Stimulated activated naive B cell treated with anti-CD40 and anti-IgM and Interleukin-4, amounts not matched to agents 10 μg/mL and 1 μg/mL and 100 μg/mL, for 72 hours (primary cell): ENCODE measurements at regions not wholly inside any gene's neighbourhood (a gene's known extent, or its start where the extent isn't known, plus 50 kb on each side); places are given as distances from the start of the nearest gene placed in this dataset.

Experiments
- ATAC-seq, 2 donors: fragments of 150-1000 bp; cut with Tn5 transposase; replicated peaks; 2 replicates each; pipeline ENCODE4 v1.10.0; 2021; ENCODE audit warnings: moderate library complexity in 1 of 2
- DNase-seq: peaks from one replicate; pipeline ENCODE4 v3.0.0; 2021
- H3K27ac Mint-ChIP-seq: one replicate; pipeline ENCODE4 v1.8.0; 2022; ENCODE audit warnings: mild to moderate bottlenecking, mixed read lengths
- H3K27me3 Mint-ChIP-seq, 2 donors: one replicate each; pipeline ENCODE4 v1.8.0; 2022; ENCODE audit warnings: mixed read lengths in 2 of 2
- H3K36me3 Mint-ChIP-seq, 2 donors: one replicate each; pipeline ENCODE4 v1.8.0; 2022; ENCODE audit warnings: mixed read lengths in 2 of 2, mild to moderate bottlenecking in 1 of 2
- H3K4me1 Mint-ChIP-seq, 2 donors: one replicate each; pipeline ENCODE4 v1.8.0; 2022; ENCODE audit warnings: mixed read lengths in 2 of 2, mild to moderate bottlenecking in 1 of 2
- H3K4me3 Mint-ChIP-seq, 2 donors: one replicate each; pipeline ENCODE4 v1.8.0; 2022; ENCODE audit warnings: mild to moderate bottlenecking in 2 of 2, mixed read lengths in 2 of 2, moderate library complexity in 1 of 2
- H3K9me3 Mint-ChIP-seq, 2 donors: one replicate each; pipeline ENCODE4 v1.8.0; 2022; ENCODE audit warnings: mixed read lengths in 2 of 2, mild to moderate bottlenecking in 1 of 2

- ATAC-seq, result no peak
- H3K9me3 Mint-ChIP-seq, result no peaks in the 10 kb centered on the region
Observed at GRCh38 chr3:113105966-113106660, 105.2 kb upstream of the BOC start.

GRCh38 chr3:113110267-113110666, 101.1 kb upstream of the BOC start:
- Mint-ChIP-seq H3K4me1 (peaks cover 0 to 4% of the 10 kb centered on the region in 2 donors), H3K9me3 (no peaks in the 10 kb centered on the region), H3K36me3 (peaks cover 3 to 9% of the 10 kb centered on the region in 2 donors), H3K4me3 (no peak overlapping the region), H3K27ac (no peak overlapping the region), H3K27me3 (no peaks in the 10 kb centered on the region)
- DNase-seq, result no peak
- no peak for ATAC-seq

More at GRCh38 chr3:113105966-113106660, 105.2 kb upstream of the BOC start:
- no peak overlapping the region for H3K4me3 Mint-ChIP-seq
- H3K27ac Mint-ChIP-seq, result no peak overlapping the region
- H3K27me3 Mint-ChIP-seq, result no peaks in the 10 kb centered on the region
- H3K36me3 Mint-ChIP-seq, result peaks cover 3 to 14% of the 10 kb centered on the region in 2 donors
- no peak for DNase-seq
- H3K4me1 Mint-ChIP-seq, result peaks cover 1 to 5% of the 10 kb centered on the region in 2 donors

- Mint-ChIP-seq H3K9me3 (no peaks in the 10 kb centered on the region), H3K4me3 (no peak overlapping the region), H3K4me1 (no peaks in the 10 kb centered on the region), H3K27ac (no peak overlapping the region), H3K36me3 (peaks cover 3 to 9% of the 10 kb centered on the region in 2 donors), H3K27me3 (no peaks in the 10 kb centered on the region)
- peak in 1 of 2 donors; percentile 29 for ATAC-seq
- DNase-seq, result no peak
Observed at GRCh38 chr3:113111011-113111707, 100.2 kb upstream of the BOC start.

GRCh38 chr3:113113361-113113760, 98.0 kb upstream of the BOC start:
- Mint-ChIP-seq H3K4me1 (peaks cover 1 to 6% of the 10 kb centered on the region in 2 donors), H3K9me3 (no peaks in the 10 kb centered on the region), H3K27me3 (no peaks in the 10 kb centered on the region), H3K4me3 (no peak overlapping the region), H3K36me3 (peaks cover 3 to 9% of the 10 kb centered on the region in 2 donors), H3K27ac (no peak overlapping the region)
- ATAC-seq (no peak), DNase-seq (no peak)

GRCh38 chr3:113117511-113118234, 93.7 kb upstream of the BOC start:
- ATAC-seq, result no peak
- Mint-ChIP-seq H3K4me1 (peaks cover 1 to 6% of the 10 kb centered on the region in 2 donors), H3K4me3 (no peak overlapping the region), H3K27me3 (no peaks in the 10 kb centered on the region), H3K27ac (no peak overlapping the region), H3K9me3 (no peaks in the 10 kb centered on the region), H3K36me3 (no peaks in the 10 kb centered on the region)
- DNase-seq, result no peak

- Mint-ChIP-seq H3K36me3 (no peaks in the 10 kb centered on the region), H3K4me1 (peaks cover 1 to 6% of the 10 kb centered on the region in 2 donors), H3K4me3 (no peak overlapping the region), H3K9me3 (no peaks in the 10 kb centered on the region), H3K27me3 (no peaks in the 10 kb centered on the region), H3K27ac (no peak overlapping the region)
- DNase-seq, result no peak
- ATAC-seq, result no peak
Observed at GRCh38 chr3:113118336-113118735, 93.0 kb upstream of the BOC start.

GRCh38 chr3:113124256-113124830, 87.0 kb upstream of the BOC start:
- no peaks in the 10 kb centered on the region for H3K27me3 Mint-ChIP-seq
- H3K9me3 Mint-ChIP-seq, result no peaks in the 10 kb centered on the region
- no peak overlapping the region for H3K27ac Mint-ChIP-seq
- peak overlapping the region in 1 of 2 donors; percentile 53 for H3K4me3 Mint-ChIP-seq
- DNase-seq (no peak), ATAC-seq (no peak)
- H3K4me1 Mint-ChIP-seq, result peaks cover 2 to 5% of the 10 kb centered on the region in 2 donors
- peaks cover 0 to 3% of the 10 kb centered on the region in 2 donors for H3K36me3 Mint-ChIP-seq

- H3K4me1 Mint-ChIP-seq, result peaks cover 2 to 5% of the 10 kb centered on the region in 2 donors
- DNase-seq (no peak), ATAC-seq (no peak)
- no peaks in the 10 kb centered on the region for H3K27me3 Mint-ChIP-seq
- H3K27ac Mint-ChIP-seq, result no peak overlapping the region
- H3K36me3 Mint-ChIP-seq, result peaks cover 0 to 3% of the 10 kb centered on the region in 2 donors
- no peaks in the 10 kb centered on the region for H3K9me3 Mint-ChIP-seq
- H3K4me3 Mint-ChIP-seq, result no peak overlapping the region
Observed at GRCh38 chr3:113125951-113126350, 85.4 kb upstream of the BOC start.

- H3K4me3 Mint-ChIP-seq, result no peak overlapping the region
- ATAC-seq, result no peak
- no peaks in the 10 kb centered on the region for H3K9me3 Mint-ChIP-seq
- no peaks in the 10 kb centered on the region for H3K27me3 Mint-ChIP-seq
- no peak overlapping the region for H3K27ac Mint-ChIP-seq
- DNase-seq, result no peak
- H3K36me3 Mint-ChIP-seq, result peaks cover 0 to 3% of the 10 kb centered on the region in 2 donors
- peaks cover 2 to 5% of the 10 kb centered on the region in 2 donors for H3K4me1 Mint-ChIP-seq
Observed at GRCh38 chr3:113128386-113129015, 82.9 kb upstream of the BOC start.

- Mint-ChIP-seq H3K9me3 (no peaks in the 10 kb centered on the region), H3K36me3 (peaks cover 0 to 3% of the 10 kb centered on the region in 2 donors), H3K27me3 (no peaks in the 10 kb centered on the region), H3K4me3 (no peak overlapping the region), H3K27ac (no peak overlapping the region), H3K4me1 (peaks cover 2 to 5% of the 10 kb centered on the region in 2 donors)
- no peak for ATAC-seq
- DNase-seq, result no peak
Observed at GRCh38 chr3:113129168-113129567, 82.2 kb upstream of the BOC start.

- no peak for DNase-seq
- ATAC-seq, result no peak
- Mint-ChIP-seq H3K4me3 (no peak overlapping the region), H3K27ac (no peak overlapping the region), H3K4me1 (no peaks in the 10 kb centered on the region), H3K36me3 (peaks cover 1 to 2% of the 10 kb centered on the region in 2 donors), H3K27me3 (no peaks in the 10 kb centered on the region), H3K9me3 (no peaks in the 10 kb centered on the region)
Observed at GRCh38 chr3:113132571-113132996, 78.8 kb upstream of the BOC start.

GRCh38 chr3:113133140-113133539, 78.2 kb upstream of the BOC start:
- ATAC-seq (no peak), DNase-seq (no peak)
- Mint-ChIP-seq H3K27ac (no peak overlapping the region), H3K9me3 (peaks cover 0 to 2% of the 10 kb centered on the region in 2 donors), H3K36me3 (peaks cover 0 to 1% of the 10 kb centered on the region in 2 donors), H3K27me3 (no peaks in the 10 kb centered on the region), H3K4me3 (no peak overlapping the region), H3K4me1 (no peaks in the 10 kb centered on the region)

- Mint-ChIP-seq H3K4me1 (peaks cover 2 to 3% of the 10 kb centered on the region in 2 donors), H3K9me3 (peaks cover 0 to 2% of the 10 kb centered on the region in 2 donors), H3K36me3 (peaks cover 0 to 1% of the 10 kb centered on the region in 2 donors), H3K27ac (no peak overlapping the region), H3K4me3 (no peak overlapping the region), H3K27me3 (no peaks in the 10 kb centered on the region)
- DNase-seq (no peak), ATAC-seq (no peak)
Observed at GRCh38 chr3:113136071-113136470, 75.3 kb upstream of the BOC start.

- no peak for ATAC-seq
- Mint-ChIP-seq H3K9me3 (peaks cover 0 to 2% of the 10 kb centered on the region in 2 donors), H3K36me3 (peaks cover 0 to 1% of the 10 kb centered on the region in 2 donors), H3K4me1 (peaks cover 2 to 4% of the 10 kb centered on the region in 2 donors), H3K27ac (no peak overlapping the region), H3K4me3 (no peak overlapping the region), H3K27me3 (no peaks in the 10 kb centered on the region)
- DNase-seq, result no peak
Observed at GRCh38 chr3:113136544-113136943, 74.8 kb upstream of the BOC start.
